ENCODE measurements at regions not wholly inside any gene's neighbourhood (a gene's known extent, or its start where the extent isn't known, plus 50 kb on each side); places are given as distances from the start of the nearest gene placed in this dataset.

GRCh38 chr18:4672162-4672561 lies 217.1 kb upstream of the DLGAP1 start:
- H3K36me3 ChIP-seq (ENCODE audit: insufficient read depth): no peaks in the 10 kb centered on the region
- H3K4me3 ChIP-seq (IDR thresholded peaks at IDR 0.05; ENCODE audit: insufficient read depth, low read depth, low read length): no peak overlapping the region
- H2AFZ ChIP-seq (ENCODE audit: low read depth): no peak overlapping the region
- H3K27me3 ChIP-seq (ENCODE audit: insufficient read depth, low read depth): no peaks in the 10 kb centered on the region
- no peak overlapping the region for H3K27ac ChIP-seq
- no peaks in the 10 kb centered on the region for H3K79me2 ChIP-seq (ENCODE audit: insufficient read depth, low read depth)
- H4K20me1 ChIP-seq (ENCODE audit: insufficient read depth): no peaks in the 10 kb centered on the region
- H3K9ac ChIP-seq: no peak overlapping the region
- TF ChIP-seq, protein P1, sequence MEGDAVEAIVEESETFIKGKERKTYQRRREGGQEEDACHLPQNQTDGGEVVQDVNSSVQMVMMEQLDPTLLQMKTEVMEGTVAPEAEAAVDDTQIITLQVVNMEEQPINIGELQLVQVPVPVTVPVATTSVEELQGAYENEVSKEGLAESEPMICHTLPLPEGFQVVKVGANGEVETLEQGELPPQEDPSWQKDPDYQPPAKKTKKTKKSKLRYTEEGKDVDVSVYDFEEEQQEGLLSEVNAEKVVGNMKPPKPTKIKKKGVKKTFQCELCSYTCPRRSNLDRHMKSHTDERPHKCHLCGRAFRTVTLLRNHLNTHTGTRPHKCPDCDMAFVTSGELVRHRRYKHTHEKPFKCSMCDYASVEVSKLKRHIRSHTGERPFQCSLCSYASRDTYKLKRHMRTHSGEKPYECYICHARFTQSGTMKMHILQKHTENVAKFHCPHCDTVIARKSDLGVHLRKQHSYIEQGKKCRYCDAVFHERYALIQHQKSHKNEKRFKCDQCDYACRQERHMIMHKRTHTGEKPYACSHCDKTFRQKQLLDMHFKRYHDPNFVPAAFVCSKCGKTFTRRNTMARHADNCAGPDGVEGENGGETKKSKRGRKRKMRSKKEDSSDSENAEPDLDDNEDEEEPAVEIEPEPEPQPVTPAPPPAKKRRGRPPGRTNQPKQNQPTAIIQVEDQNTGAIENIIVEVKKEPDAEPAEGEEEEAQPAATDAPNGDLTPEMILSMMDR (conservative IDR thresholded peaks at IDR 0.05; ENCODE audit: low read depth, low read length): no peak
- no peak overlapping the region for H3K4me2 ChIP-seq
- no peaks in the 10 kb centered on the region for H3K4me1 ChIP-seq (ENCODE audit: low read depth, poor library complexity, severe bottlenecking)

DNA sequence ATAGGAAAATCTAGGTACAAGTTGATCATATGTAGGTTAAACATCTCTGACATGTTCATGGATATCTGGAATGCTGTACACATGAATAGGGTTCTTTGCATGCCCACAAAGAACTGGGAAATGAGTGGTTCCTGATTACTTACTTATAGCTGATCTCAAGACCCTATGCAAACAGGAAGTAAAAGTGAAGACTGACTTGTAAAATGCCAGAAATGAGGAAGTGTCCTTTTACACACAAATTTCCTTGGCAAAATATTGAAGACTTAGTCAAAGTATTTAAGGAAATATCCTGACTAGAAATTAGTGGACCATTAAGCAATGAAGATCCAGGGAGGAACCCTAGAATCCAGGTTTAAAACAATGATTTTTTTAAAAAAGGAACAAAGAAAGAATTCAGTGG lies 203.7 kb upstream of the DLGAP1 start:
- H2AFZ ChIP-seq (ENCODE audit: low read depth): no peak overlapping the region
- H3K4me1 ChIP-seq (ENCODE audit: low read depth, poor library complexity, severe bottlenecking): no peaks in the 10 kb centered on the region
- no peaks in the 10 kb centered on the region for H3K27me3 ChIP-seq (ENCODE audit: insufficient read depth, low read depth)
- H3K4me2 ChIP-seq: no peak overlapping the region
- no peak overlapping the region for H3K27ac ChIP-seq
- TF ChIP-seq, protein P1 (conservative IDR thresholded peaks at IDR 0.05; ENCODE audit: low read depth, low read length): no peak
- no peaks in the 10 kb centered on the region for H3K36me3 ChIP-seq (ENCODE audit: insufficient read depth)
- no peaks in the 10 kb centered on the region for H3K79me2 ChIP-seq (ENCODE audit: insufficient read depth, low read depth)
- H3K9ac ChIP-seq: no peak overlapping the region
- H3K4me3 ChIP-seq (IDR thresholded peaks at IDR 0.05; ENCODE audit: insufficient read depth, low read depth, low read length): no peak overlapping the region
- H4K20me1 ChIP-seq (ENCODE audit: insufficient read depth): no peaks in the 10 kb centered on the region

DNA sequence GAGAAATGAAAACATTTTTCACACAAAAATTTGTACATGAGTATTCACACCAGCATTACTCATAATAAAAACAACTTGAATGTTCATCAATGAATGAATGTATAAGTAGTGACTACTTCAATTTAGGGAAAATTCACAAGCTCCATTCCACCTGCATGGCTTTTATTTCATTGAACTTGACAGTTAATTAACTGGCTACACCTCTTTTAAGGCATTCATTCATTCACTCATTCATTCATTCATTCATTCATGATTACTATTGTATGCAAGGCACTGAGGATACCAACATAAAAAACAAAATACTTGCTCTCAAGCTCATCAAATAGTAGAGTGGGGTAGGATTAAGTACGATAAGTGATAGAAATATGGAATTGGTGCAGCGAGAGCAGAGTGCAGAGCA lies 198.3 kb upstream of the DLGAP1 start:
- Histone ChIP-seq H3K27ac (no peak overlapping the region), H3K4me1 (ENCODE audit: low read depth, poor library complexity, severe bottlenecking) (no peaks in the 10 kb centered on the region), H3K27me3 (ENCODE audit: insufficient read depth, low read depth) (no peaks in the 10 kb centered on the region), H3K79me2 (ENCODE audit: insufficient read depth, low read depth) (no peaks in the 10 kb centered on the region), H3K9ac (no peak overlapping the region), H3K4me3 (IDR thresholded peaks at IDR 0.05; ENCODE audit: insufficient read depth, low read depth, low read length) (no peak overlapping the region), H3K4me2 (no peak overlapping the region), H2AFZ (ENCODE audit: low read depth) (no peak overlapping the region), H3K36me3 (ENCODE audit: insufficient read depth) (no peaks in the 10 kb centered on the region), H4K20me1 (ENCODE audit: insufficient read depth) (no peaks in the 10 kb centered on the region)
- TF ChIP-seq, protein P1 (conservative IDR thresholded peaks at IDR 0.05; ENCODE audit: low read depth, low read length): no peak

GRCh38 chr18:4641771-4642368 lies 186.8 kb upstream of the DLGAP1 start:
- TF ChIP-seq, protein P1 (conservative IDR thresholded peaks at IDR 0.05; ENCODE audit: low read depth, low read length): no peak
- Histone ChIP-seq H3K27ac (no peak overlapping the region), H3K36me3 (ENCODE audit: insufficient read depth) (no peaks in the 10 kb centered on the region)

More at GRCh38 chr18:4641771-4642368, 186.8 kb upstream of the DLGAP1 start:
- no peak overlapping the region for H3K4me2 ChIP-seq
- no peaks in the 10 kb centered on the region for H3K27me3 ChIP-seq (ENCODE audit: insufficient read depth, low read depth)
- no peaks in the 10 kb centered on the region for H3K79me2 ChIP-seq (ENCODE audit: insufficient read depth, low read depth)
- peaks cover 42% of the 10 kb centered on the region for H3K4me1 ChIP-seq (ENCODE audit: low read depth, poor library complexity, severe bottlenecking)
- H3K9ac ChIP-seq: no peak overlapping the region
- no peak overlapping the region for H3K4me3 ChIP-seq (IDR thresholded peaks at IDR 0.05; ENCODE audit: insufficient read depth, low read depth, low read length)
- no peaks in the 10 kb centered on the region for H4K20me1 ChIP-seq (ENCODE audit: insufficient read depth)
- H2AFZ ChIP-seq (ENCODE audit: low read depth): no peak overlapping the region

Measured in KMS-11 (cell line).